ENCODE measurements at regions not wholly inside any gene's neighbourhood (a gene's known extent, or its start where the extent isn't known, plus 50 kb on each side); places are given as distances from the start of the nearest gene placed in this dataset.

DNA sequence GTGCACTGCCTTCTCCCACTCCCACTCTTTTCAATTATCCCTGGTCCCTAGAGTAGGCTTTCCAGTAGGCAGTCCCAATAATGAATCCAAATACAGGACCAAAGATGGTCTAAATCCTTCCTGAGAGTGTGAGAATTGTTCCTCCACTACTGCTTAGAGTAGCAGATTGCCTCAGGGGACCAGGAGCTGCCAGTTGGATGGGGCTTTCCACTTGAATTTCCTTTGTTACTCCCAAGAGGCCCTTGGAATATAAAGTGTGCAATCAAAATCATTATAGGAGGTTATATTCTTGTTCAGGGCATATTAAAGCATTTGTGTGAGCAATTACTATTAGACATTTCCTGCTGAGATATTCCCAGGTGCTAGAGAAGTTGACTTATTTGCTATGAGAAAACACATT, 156.6 kb upstream of the TLL1 start:
- Histone ChIP-seq H3K27ac (ENCODE audit: low read depth, low read length, poor library complexity, severe bottlenecking) (no peak overlapping the region), H2AFZ (ENCODE audit: low read length) (no peak overlapping the region), H3K36me3 (ENCODE audit: insufficient read depth, low read length) (no peaks in the 10 kb centered on the region), H3K9me2 (ENCODE audit: low read depth, low read length) (no peaks in the 10 kb centered on the region), H3K79me2 (ENCODE audit: insufficient read depth, low read length) (no peaks in the 10 kb centered on the region), H3K27me3 (ENCODE audit: insufficient read depth, low read length) (no peaks in the 10 kb centered on the region), H3K4me3 (ENCODE audit: low read depth, low read length, poor library complexity, severe bottlenecking) (no peak overlapping the region), H4K20me1 (ENCODE audit: insufficient read depth, low read length) (no peaks in the 10 kb centered on the region), H3K9ac (ENCODE audit: low read length) (no peak overlapping the region), H3K4me2 (ENCODE audit: low read length) (no peak overlapping the region), H3F3A (ENCODE audit: insufficient read depth, low read length) (no peaks in the 10 kb centered on the region), H3K9me3 (ENCODE audit: low read length) (no peaks in the 10 kb centered on the region), H3K4me1 (ENCODE audit: insufficient read depth, low read length, severe bottlenecking) (no peaks in the 10 kb centered on the region)
- TF ChIP-seq CTCF (IDR thresholded peaks at IDR 0.05; ENCODE audit: low read length) (no peak), EZH2 (IDR thresholded peaks at IDR 0.05; ENCODE audit: borderline replicate concordance, low read length) (no peak)

DNA sequence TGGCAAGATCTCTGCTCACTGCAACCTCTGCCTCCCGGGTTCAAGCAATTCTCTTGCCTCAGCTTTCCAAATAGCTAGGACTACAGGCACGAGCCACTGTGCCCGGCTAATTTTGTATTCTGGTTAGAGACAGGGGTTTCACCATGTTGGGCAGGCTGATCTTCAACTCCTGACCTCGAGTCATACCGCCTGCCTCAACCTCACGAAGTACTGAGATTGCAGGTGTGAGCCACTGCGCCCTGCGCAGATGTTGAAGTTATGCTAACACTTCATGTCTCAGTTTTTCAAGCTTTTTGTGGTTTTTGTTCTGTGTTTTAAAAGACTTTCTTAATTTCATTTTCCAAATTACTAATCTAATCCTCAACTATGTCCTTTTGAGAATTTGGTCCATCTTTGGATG, 154.4 kb upstream of the TLL1 start:
- no peaks in the 10 kb centered on the region for H3K79me2 ChIP-seq (ENCODE audit: insufficient read depth, low read length)
- TF ChIP-seq EZH2 (IDR thresholded peaks at IDR 0.05; ENCODE audit: borderline replicate concordance, low read length) (no peak), CTCF (IDR thresholded peaks at IDR 0.05; ENCODE audit: low read length) (no peak)
- H3K27ac ChIP-seq (ENCODE audit: low read depth, low read length, poor library complexity, severe bottlenecking), result no peak overlapping the region
- no peaks in the 10 kb centered on the region for H3F3A ChIP-seq (ENCODE audit: insufficient read depth, low read length)
- H4K20me1 ChIP-seq (ENCODE audit: insufficient read depth, low read length), result no peaks in the 10 kb centered on the region
- H3K27me3 ChIP-seq (ENCODE audit: insufficient read depth, low read length), result no peaks in the 10 kb centered on the region
- H3K9ac ChIP-seq (ENCODE audit: low read length), result no peak overlapping the region
- no peaks in the 10 kb centered on the region for H3K36me3 ChIP-seq (ENCODE audit: insufficient read depth, low read length)
- no peak overlapping the region for H3K4me3 ChIP-seq (ENCODE audit: low read depth, low read length, poor library complexity, severe bottlenecking)
- H2AFZ ChIP-seq (ENCODE audit: low read length), result no peak overlapping the region
- H3K9me3 ChIP-seq (ENCODE audit: low read length), result no peaks in the 10 kb centered on the region
- H3K4me1 ChIP-seq (ENCODE audit: insufficient read depth, low read length, severe bottlenecking), result no peaks in the 10 kb centered on the region
- no peaks in the 10 kb centered on the region for H3K9me2 ChIP-seq (ENCODE audit: low read depth, low read length)
- no peak overlapping the region for H3K4me2 ChIP-seq (ENCODE audit: low read length)

DNA sequence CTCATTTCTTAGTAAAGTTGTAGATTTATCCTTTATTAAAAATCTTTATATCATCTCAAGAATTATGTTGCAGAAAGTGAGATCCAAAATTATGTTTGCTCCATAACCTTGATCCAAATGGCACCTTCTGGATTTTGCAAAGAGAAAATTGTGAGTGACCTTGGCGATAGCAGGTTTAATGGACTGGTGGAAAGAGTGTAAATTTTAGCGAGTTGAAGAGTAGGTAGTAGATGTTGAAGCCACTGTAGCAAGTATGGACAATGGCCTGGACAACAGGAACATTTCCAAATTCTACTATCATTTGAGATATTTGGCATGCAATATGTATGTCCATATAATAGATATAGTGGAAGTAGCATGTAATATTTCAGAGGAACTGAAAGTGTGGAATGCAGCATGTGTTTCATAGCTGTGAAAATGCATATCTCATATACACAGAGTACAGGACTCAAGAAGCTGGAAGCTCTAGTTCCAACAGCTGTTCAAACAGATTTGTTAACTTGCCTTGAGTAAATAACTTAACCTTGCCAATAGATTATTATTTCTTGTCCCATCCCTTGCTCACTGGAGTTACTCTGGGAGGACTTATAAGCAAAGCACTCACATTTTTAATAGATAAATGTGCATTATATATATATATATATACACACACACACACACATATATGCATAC, 152.5 kb upstream of the TLL1 start:
- Histone ChIP-seq H3K9me3 (ENCODE audit: low read length) (no peaks in the 10 kb centered on the region), H3K27me3 (ENCODE audit: insufficient read depth, low read length) (no peaks in the 10 kb centered on the region), H3K36me3 (ENCODE audit: insufficient read depth, low read length) (no peaks in the 10 kb centered on the region), H3K4me2 (ENCODE audit: low read length) (no peak overlapping the region), H3K4me3 (ENCODE audit: low read depth, low read length, poor library complexity, severe bottlenecking) (no peak overlapping the region), H4K20me1 (ENCODE audit: insufficient read depth, low read length) (no peaks in the 10 kb centered on the region), H3K9me2 (ENCODE audit: low read depth, low read length) (no peaks in the 10 kb centered on the region), H3F3A (ENCODE audit: insufficient read depth, low read length) (no peaks in the 10 kb centered on the region), H3K9ac (ENCODE audit: low read length) (no peak overlapping the region), H3K79me2 (ENCODE audit: insufficient read depth, low read length) (no peaks in the 10 kb centered on the region), H3K4me1 (ENCODE audit: insufficient read depth, low read length, severe bottlenecking) (no peaks in the 10 kb centered on the region), H2AFZ (ENCODE audit: low read length) (no peak overlapping the region), H3K27ac (ENCODE audit: low read depth, low read length, poor library complexity, severe bottlenecking) (no peak overlapping the region)
- TF ChIP-seq CTCF (IDR thresholded peaks at IDR 0.05; ENCODE audit: low read length) (no peak), EZH2 (IDR thresholded peaks at IDR 0.05; ENCODE audit: borderline replicate concordance, low read length) (no peak)
